DND-41 (cell line): ENCODE measurements at regions not wholly inside any gene's neighbourhood (a gene's known extent, or its start where the extent isn't known, plus 50 kb on each side); places are given as distances from the start of the nearest gene placed in this dataset.

Source experiments
- ATAC-seq: fragments of 200-7000 bp; cut with Tn5 transposase; 3 replicates; pipeline ENCODE4 v1.9.1; 2021; ENCODE audit warnings: low read depth; ENCODE audit not compliant: insufficient read depth
- DNase-seq: peaks from one replicate; pipeline ENCODE4 v3.0.0-alpha.2; 2020
- H2AFZ ChIP-seq: 2 replicates; pipeline ENCODE4 v1.6.0; 2012; ENCODE audit warnings: low read depth, low read length
- H3K27ac ChIP-seq: 2 replicates; pipeline ENCODE4 v1.5.1; 2012; ENCODE audit warnings: low read length, inconsistent platforms
- H3K27me3 ChIP-seq: fragments of 200-600 bp; sonication (generic); 2 replicates; pipeline ENCODE4 v1.6.0; 2012; ENCODE audit warnings: low read length, mild to moderate bottlenecking, inconsistent platforms; ENCODE audit not compliant: insufficient read depth, poor library complexity
- H3K36me3 ChIP-seq: 2 replicates; pipeline ENCODE4 v1.5.1; 2012; ENCODE audit warnings: low read length, inconsistent platforms; ENCODE audit not compliant: insufficient read depth
- H3K4me1 ChIP-seq: 2 replicates; pipeline ENCODE4 v1.5.1; 2012; ENCODE audit warnings: mild to moderate bottlenecking, low read length; ENCODE audit not compliant: insufficient read depth
- H3K4me2 ChIP-seq: 2 replicates; pipeline ENCODE4 v1.6.0; 2012; ENCODE audit warnings: mild to moderate bottlenecking, moderate library complexity, low read length, inconsistent platforms; ENCODE audit not compliant: insufficient read depth
- H3K4me3 ChIP-seq, 2 experiments: fragments of 200-600 bp in 1 of 2; shearing (Covaris generic) in 1 of 2; 2 replicates each; pipeline ENCODE4 v1.5.1; 2012 to 2016; ENCODE audit warnings: inconsistent platforms in 2 of 2, low read length in 2 of 2, mild to moderate bottlenecking in 2 of 2, low read depth in 1 of 2, moderate library complexity in 1 of 2
- H3K79me2 ChIP-seq: 2 replicates; pipeline ENCODE4 v1.6.0; 2012; ENCODE audit warnings: low read length, inconsistent platforms; ENCODE audit not compliant: insufficient read depth
- H3K9ac ChIP-seq: 2 replicates; pipeline ENCODE4 v1.6.0; 2012; ENCODE audit warnings: low read depth, mild to moderate bottlenecking, inconsistent platforms, low read length, moderate library complexity
- H3K9me3 ChIP-seq: 2 replicates; pipeline ENCODE4 v1.5.1; 2012; ENCODE audit warnings: low read length, moderate library complexity, mild to moderate bottlenecking, inconsistent platforms; ENCODE audit not compliant: insufficient read depth, severe bottlenecking
- H4K20me1 ChIP-seq: 2 replicates; pipeline ENCODE4 v1.6.0; 2012; ENCODE audit warnings: low read length; ENCODE audit not compliant: insufficient read depth
- CTCF ChIP-seq: IDR thresholded peaks from 2 replicates; pipeline ENCODE4 v1.5.1; 2012; ENCODE audit warnings: borderline replicate concordance, low read length, moderate library complexity, mild to moderate bottlenecking; ENCODE audit not compliant: poor library complexity, severe bottlenecking; ENCODE audit errors: extremely low read depth
- EZH2 ChIP-seq: IDR thresholded peaks from 3 replicates; pipeline ENCODE4 v1.6.1; 2012; ENCODE audit warnings: borderline replicate concordance, low read depth, mild to moderate bottlenecking, moderate library complexity, low read length, inconsistent platforms; ENCODE audit not compliant: severe bottlenecking

GRCh38 chr3:30199855-30200254 lies 406.5 kb upstream of the TGFBR2 start:
- no peak overlapping the region for H3K9ac ChIP-seq
- no peaks in the 10 kb centered on the region for H4K20me1 ChIP-seq
- H3K9me3 ChIP-seq = no peaks in the 10 kb centered on the region
- no peak overlapping the region for H2AFZ ChIP-seq
- no peaks in the 10 kb centered on the region for H3K79me2 ChIP-seq
- no peak overlapping the region for H3K4me2 ChIP-seq
- no peaks in the 10 kb centered on the region for H3K27me3 ChIP-seq
- ATAC-seq = no peak
- no peaks in the 10 kb centered on the region for H3K36me3 ChIP-seq
- H3K27ac ChIP-seq = no peak overlapping the region
- peaks cover 11% of the 10 kb centered on the region; the same call in 1 of the 2 replicates for H3K4me1 ChIP-seq
- no peak overlapping the region for H3K4me3 ChIP-seq
- no peak for TF ChIP-seq CTCF
- no peak for DNase-seq

GRCh38 chr3:30201715-30202114 lies 404.7 kb upstream of the TGFBR2 start:
- Histone ChIP-seq H3K4me3 (no peak overlapping the region), H3K4me1 (peaks cover 14% of the 10 kb centered on the region), H3K9ac (no peak overlapping the region), H3K9me3 (no peaks in the 10 kb centered on the region), H3K79me2 (no peaks in the 10 kb centered on the region), H3K36me3 (no peaks in the 10 kb centered on the region), H3K27ac (no peak overlapping the region), H3K27me3 (no peaks in the 10 kb centered on the region), H3K4me2 (no peak overlapping the region), H4K20me1 (no peaks in the 10 kb centered on the region), H2AFZ (no peak overlapping the region)
- TF ChIP-seq CTCF (no peak), EZH2 (no peak)
- no peak for DNase-seq
- ATAC-seq = no peak

DNA sequence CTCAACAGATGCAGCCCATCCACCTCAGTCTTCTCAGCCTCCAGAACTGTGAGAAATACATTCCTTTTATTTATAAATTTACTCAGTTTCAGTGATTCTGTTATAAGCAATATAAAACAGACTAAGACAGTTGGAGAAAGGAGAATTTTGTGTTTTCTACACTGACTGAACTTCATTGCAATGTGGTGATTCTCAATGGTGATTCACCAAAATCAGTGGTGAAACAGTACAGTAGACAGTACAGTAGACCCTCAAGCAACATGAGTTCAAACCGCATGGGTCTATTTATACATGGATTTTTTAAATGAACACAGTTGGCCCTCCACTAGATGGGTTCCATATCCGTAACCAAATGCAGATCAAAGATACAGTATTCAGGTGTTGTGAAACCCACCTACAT lies 403.1 kb upstream of the TGFBR2 start:
- no peak for TF ChIP-seq EZH2
- no peak for TF ChIP-seq CTCF
- H3K9me3 ChIP-seq = no peaks in the 10 kb centered on the region
- H3K4me3 ChIP-seq = no peak overlapping the region
- no peak overlapping the region for H3K4me2 ChIP-seq
- H4K20me1 ChIP-seq = no peaks in the 10 kb centered on the region
- no peaks in the 10 kb centered on the region for H3K79me2 ChIP-seq
- no peak overlapping the region for H2AFZ ChIP-seq
- H3K4me1 ChIP-seq = peaks cover 18% of the 10 kb centered on the region
- no peaks in the 10 kb centered on the region for H3K27me3 ChIP-seq
- ATAC-seq = no peak
- no peaks in the 10 kb centered on the region for H3K36me3 ChIP-seq
- no peak for DNase-seq
- no peak overlapping the region for H3K27ac ChIP-seq
- H3K9ac ChIP-seq = no peak overlapping the region

- TF ChIP-seq CTCF (no peak), EZH2 (no peak)
- H3K9me3 ChIP-seq = no peaks in the 10 kb centered on the region
- H3K36me3 ChIP-seq = no peaks in the 10 kb centered on the region
- no peak overlapping the region for H2AFZ ChIP-seq
- no peak overlapping the region for H3K9ac ChIP-seq
- H4K20me1 ChIP-seq = no peaks in the 10 kb centered on the region
- H3K27ac ChIP-seq = no peak overlapping the region
- H3K4me1 ChIP-seq = peaks cover 11% of the 10 kb centered on the region; the same call in 1 of the 2 replicates
- no peak for ATAC-seq
- peak; percentile 25 for DNase-seq
- H3K27me3 ChIP-seq = no peaks in the 10 kb centered on the region
- no peak overlapping the region for H3K4me3 ChIP-seq
- H3K79me2 ChIP-seq = no peaks in the 10 kb centered on the region
- no peak overlapping the region for H3K4me2 ChIP-seq
Observed at GRCh38 chr3:30204126-30204525, 402.3 kb upstream of the TGFBR2 start.
